ENCODE measurements at regions not wholly inside any gene's neighbourhood (a gene's known extent, or its start where the extent isn't known, plus 50 kb on each side); places are given as distances from the start of the nearest gene placed in this dataset.

DNA sequence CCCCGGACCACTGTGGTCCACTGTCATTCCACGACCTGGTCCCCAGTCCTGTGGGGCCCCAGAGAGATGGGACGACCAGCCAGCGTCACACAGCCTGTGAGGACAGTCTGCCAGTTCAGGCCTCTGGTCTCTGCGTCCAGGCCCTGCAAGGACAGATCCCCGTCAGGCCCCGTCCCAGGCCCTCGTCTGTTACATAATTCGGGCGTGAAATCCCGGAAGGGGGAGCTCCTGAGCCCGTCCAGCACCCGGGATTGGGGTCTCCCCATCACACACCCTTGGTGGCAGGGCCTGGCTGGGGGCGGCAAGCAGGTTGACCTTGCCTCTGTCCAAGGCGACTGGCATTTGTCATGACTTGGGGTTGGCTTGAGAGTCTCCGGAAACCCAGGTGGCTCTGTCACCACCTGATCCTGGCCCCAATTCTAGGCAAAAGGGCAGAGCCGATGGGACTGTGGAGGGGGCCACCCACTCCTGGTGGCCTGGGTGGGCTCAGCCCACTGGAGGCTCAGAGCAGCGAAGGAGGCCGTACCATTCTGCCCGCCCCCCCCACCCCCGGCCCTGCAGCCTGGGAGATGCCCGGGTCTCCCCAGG, 73.8 kb upstream of the GATA5 start:
- Histone ChIP-seq H3K9ac (ENCODE audit: control insufficient read depth, insufficient read depth, low read length) (no peak overlapping the region), H2AFZ (ENCODE audit: control insufficient read depth, low read depth, low read length) (no peak overlapping the region), H3K36me3 (ENCODE audit: control insufficient read depth in 2 of 2, insufficient read depth in 2 of 2, low read length in 1 of 2) (no peaks in the 10 kb centered on the region), H3K4me2 (ENCODE audit: control insufficient read depth, insufficient read depth) (no peak overlapping the region), H3K9me3 (replicated peaks; ENCODE audit: control insufficient read depth, insufficient read depth, low read length) (no peaks in the 10 kb centered on the region; the same call in 2 of the 3 replicates), H4K20me1 (ENCODE audit: control insufficient read depth, insufficient read depth) (no peaks in the 10 kb centered on the region), H3K27me3 (replicated peaks in 1 of 2; ENCODE audit: control insufficient read depth in 2 of 2, insufficient read depth in 2 of 2, low read length in 1 of 2) (peaks cover 2 to 10% of the 10 kb centered on the region in 2 experiments; a peak in 3 of 4 replicates), H3K79me2 (ENCODE audit: control insufficient read depth, insufficient read depth, low read length) (no peaks in the 10 kb centered on the region), H3K4me1 (ENCODE audit: control insufficient read depth, insufficient read depth, low read length) (no peaks in the 10 kb centered on the region), H3K4me3 (no peak overlapping the region), H3K27ac (ENCODE audit: control insufficient read depth, insufficient read depth) (no peak overlapping the region)
- in situ Hi-C loops (cut with MboI) (no loop called here), intact Hi-C loops (cut with micrococcal nuclease; ENCODE audit: unreplicated experiment) (no loop called here)
- ChIA-PET CTCF (no interaction called here), RAD21 (ENCODE audit: unreplicated experiment) (no interaction called here), POLR2A (no interaction called here), SMC1A (ENCODE audit: uncharacterized antibody, unreplicated experiment) (no interaction called here)
- TF ChIP-seq MYC (IDR thresholded peaks at IDR 0.05; ENCODE audit: insufficient read depth, insufficient read length, insufficient replicate concordance, low read length, severe bottlenecking) (no peak), SIX5 (IDR thresholded peaks at IDR 0.05; ENCODE audit: low read depth, low read length, severe bottlenecking) (no peak), YY1 (IDR thresholded peaks at IDR 0.05; ENCODE audit: low read depth, low read length) (no peak), SMARCA5 (IDR thresholded peaks at IDR 0.05) (no peak), NBN (IDR thresholded peaks at IDR 0.05) (no peak), BRCA1 (IDR thresholded peaks at IDR 0.05; ENCODE audit: low read depth, low read length) (no peak), RBBP5 (conservative IDR thresholded peaks at IDR 0.05) (no peak), HDAC6 (IDR thresholded peaks at IDR 0.05; ENCODE audit: unreplicated experiment) (no peak), MEF2B (IDR thresholded peaks at IDR 0.05; ENCODE audit: partially characterized antibody, poor library complexity, severe bottlenecking) (no peak), ZNF274 (IDR thresholded peaks at IDR 0.05; ENCODE audit: insufficient read depth, insufficient read length) (no peak), IKZF2 (IDR thresholded peaks at IDR 0.05) (no peak)
- TF ChIP-seq, protein P1, sequence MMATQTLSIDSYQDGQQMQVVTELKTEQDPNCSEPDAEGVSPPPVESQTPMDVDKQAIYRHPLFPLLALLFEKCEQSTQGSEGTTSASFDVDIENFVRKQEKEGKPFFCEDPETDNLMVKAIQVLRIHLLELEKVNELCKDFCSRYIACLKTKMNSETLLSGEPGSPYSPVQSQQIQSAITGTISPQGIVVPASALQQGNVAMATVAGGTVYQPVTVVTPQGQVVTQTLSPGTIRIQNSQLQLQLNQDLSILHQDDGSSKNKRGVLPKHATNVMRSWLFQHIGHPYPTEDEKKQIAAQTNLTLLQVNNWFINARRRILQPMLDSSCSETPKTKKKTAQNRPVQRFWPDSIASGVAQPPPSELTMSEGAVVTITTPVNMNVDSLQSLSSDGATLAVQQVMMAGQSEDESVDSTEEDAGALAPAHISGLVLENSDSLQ (IDR thresholded peaks at IDR 0.05) = no peak
- TF ChIP-seq, protein P2, sequence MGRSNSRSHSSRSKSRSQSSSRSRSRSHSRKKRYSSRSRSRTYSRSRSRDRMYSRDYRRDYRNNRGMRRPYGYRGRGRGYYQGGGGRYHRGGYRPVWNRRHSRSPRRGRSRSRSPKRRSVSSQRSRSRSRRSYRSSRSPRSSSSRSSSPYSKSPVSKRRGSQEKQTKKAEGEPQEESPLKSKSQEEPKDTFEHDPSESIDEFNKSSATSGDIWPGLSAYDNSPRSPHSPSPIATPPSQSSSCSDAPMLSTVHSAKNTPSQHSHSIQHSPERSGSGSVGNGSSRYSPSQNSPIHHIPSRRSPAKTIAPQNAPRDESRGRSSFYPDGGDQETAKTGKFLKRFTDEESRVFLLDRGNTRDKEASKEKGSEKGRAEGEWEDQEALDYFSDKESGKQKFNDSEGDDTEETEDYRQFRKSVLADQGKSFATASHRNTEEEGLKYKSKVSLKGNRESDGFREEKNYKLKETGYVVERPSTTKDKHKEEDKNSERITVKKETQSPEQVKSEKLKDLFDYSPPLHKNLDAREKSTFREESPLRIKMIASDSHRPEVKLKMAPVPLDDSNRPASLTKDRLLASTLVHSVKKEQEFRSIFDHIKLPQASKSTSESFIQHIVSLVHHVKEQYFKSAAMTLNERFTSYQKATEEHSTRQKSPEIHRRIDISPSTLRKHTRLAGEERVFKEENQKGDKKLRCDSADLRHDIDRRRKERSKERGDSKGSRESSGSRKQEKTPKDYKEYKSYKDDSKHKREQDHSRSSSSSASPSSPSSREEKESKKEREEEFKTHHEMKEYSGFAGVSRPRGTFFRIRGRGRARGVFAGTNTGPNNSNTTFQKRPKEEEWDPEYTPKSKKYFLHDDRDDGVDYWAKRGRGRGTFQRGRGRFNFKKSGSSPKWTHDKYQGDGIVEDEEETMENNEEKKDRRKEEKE (IDR thresholded peaks at IDR 0.05) = no peak
- TF ChIP-seq, protein P3, sequence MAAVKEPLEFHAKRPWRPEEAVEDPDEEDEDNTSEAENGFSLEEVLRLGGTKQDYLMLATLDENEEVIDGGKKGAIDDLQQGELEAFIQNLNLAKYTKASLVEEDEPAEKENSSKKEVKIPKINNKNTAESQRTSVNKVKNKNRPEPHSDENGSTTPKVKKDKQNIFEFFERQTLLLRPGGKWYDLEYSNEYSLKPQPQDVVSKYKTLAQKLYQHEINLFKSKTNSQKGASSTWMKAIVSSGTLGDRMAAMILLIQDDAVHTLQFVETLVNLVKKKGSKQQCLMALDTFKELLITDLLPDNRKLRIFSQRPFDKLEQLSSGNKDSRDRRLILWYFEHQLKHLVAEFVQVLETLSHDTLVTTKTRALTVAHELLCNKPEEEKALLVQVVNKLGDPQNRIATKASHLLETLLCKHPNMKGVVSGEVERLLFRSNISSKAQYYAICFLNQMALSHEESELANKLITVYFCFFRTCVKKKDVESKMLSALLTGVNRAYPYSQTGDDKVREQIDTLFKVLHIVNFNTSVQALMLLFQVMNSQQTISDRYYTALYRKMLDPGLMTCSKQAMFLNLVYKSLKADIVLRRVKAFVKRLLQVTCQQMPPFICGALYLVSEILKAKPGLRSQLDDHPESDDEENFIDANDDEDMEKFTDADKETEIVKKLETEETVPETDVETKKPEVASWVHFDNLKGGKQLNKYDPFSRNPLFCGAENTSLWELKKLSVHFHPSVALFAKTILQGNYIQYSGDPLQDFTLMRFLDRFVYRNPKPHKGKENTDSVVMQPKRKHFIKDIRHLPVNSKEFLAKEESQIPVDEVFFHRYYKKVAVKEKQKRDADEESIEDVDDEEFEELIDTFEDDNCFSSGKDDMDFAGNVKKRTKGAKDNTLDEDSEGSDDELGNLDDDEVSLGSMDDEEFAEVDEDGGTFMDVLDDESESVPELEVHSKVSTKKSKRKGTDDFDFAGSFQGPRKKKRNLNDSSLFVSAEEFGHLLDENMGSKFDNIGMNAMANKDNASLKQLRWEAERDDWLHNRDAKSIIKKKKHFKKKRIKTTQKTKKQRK (IDR thresholded peaks at IDR 0.05; ENCODE audit: low read depth, low read length) = no peak
- 35% methylated on average over 18 of the region's 22 CpGs for WGBS (ENCODE audit: insufficient coverage, insufficient replicate concordance, low lambda C conversion rate, missing lambda C conversion rate)
- no TSS peak for BruUV-seq (replicated peaks)
- ATAC-seq = no peak; the same call in 2 of the 3 replicates
- no peak for FAIRE-seq
- DNase-seq (ENCODE audit: low read depth, low spot score) = no peak

Measured in GM12878 (cell line).